C4-2B (cell line): ENCODE measurements at regions not wholly inside any gene's neighbourhood (a gene's known extent, or its start where the extent isn't known, plus 50 kb on each side); places are given as distances from the start of the nearest gene placed in this dataset.

Experiments used
- H3K27ac ChIP-seq: fragments of 450-650 bp; 2 replicates; pipeline ENCODE4 v1.5.1; 2017
- ZFX ChIP-seq: fragments of 450-650 bp; IDR thresholded peaks from 2 replicates; pipeline ENCODE4 v1.6.1; 2017
- TF ChIP-seq, protein P1 (sequence below): fragments of 450-650 bp; conservative IDR thresholded peaks from 2 replicates; pipeline ENCODE4 v1.5.1; 2017; ENCODE audit warnings: mild to moderate bottlenecking

DNA sequence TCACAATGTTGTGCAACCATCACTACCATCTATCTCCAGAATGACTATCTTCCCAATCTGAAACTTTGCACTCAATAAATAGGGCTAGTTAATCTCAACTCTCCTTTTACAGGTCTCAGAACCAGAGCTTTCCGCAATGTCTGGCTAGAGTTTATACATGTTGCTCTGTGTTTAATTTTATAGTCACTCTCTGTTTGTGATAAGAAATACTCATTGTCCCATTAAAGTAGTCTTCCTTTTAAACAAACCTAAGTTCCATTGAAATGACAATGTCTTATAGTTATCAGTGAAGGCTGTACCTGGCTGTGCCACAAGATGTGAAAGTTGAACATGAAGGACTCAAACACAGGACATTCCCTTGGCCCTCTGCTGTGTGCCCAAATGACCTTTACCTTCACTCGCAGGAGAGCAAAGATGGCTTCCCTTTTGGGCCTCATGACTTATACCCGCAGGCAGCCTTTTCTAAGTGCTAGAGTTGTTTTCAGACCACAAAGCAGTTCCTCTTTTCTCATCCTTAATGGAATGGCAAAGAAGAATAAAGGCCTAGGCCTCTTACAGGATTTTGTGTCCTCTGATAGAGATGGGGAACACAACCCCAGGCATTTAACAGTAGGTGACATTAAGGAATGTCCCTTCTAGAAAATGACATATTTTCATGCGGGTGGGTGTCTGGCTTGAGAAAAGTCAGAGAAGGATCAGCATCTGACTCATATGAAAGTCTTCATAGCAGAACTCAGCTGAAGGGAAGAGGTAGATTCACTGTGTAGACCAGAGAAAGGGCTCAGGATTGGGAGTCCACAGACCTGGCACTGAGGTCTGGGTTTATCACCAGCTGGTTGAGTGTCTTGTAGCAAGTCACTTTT, 69.6 kb upstream of the ATP10B start:
- H3K27ac ChIP-seq, result no peak overlapping the region
- no peak for TF ChIP-seq ZFX
- TF ChIP-seq, protein P1, sequence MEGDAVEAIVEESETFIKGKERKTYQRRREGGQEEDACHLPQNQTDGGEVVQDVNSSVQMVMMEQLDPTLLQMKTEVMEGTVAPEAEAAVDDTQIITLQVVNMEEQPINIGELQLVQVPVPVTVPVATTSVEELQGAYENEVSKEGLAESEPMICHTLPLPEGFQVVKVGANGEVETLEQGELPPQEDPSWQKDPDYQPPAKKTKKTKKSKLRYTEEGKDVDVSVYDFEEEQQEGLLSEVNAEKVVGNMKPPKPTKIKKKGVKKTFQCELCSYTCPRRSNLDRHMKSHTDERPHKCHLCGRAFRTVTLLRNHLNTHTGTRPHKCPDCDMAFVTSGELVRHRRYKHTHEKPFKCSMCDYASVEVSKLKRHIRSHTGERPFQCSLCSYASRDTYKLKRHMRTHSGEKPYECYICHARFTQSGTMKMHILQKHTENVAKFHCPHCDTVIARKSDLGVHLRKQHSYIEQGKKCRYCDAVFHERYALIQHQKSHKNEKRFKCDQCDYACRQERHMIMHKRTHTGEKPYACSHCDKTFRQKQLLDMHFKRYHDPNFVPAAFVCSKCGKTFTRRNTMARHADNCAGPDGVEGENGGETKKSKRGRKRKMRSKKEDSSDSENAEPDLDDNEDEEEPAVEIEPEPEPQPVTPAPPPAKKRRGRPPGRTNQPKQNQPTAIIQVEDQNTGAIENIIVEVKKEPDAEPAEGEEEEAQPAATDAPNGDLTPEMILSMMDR, result no peak

DNA sequence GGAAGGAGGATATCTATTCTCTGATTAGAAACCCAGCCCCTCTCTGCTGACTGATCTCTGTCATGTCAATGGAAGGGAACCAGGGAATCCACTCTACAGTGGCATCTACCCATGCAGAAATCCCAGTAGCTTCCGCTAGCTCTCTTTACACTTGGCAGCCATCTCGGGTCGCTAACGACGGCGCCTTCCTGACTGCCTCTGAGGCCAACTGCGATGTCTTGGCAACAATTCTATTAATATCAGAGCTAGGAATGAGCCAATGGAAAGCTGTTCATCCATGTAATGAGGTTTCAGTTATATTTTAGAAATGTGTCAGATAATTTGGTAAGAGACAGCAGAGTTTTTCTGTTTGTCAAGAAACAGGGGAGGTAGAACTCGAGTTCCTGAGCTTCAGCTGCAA, 67.6 kb upstream of the ATP10B start:
- TF ChIP-seq ZFX, result no peak
- H3K27ac ChIP-seq, result no peak overlapping the region

DNA sequence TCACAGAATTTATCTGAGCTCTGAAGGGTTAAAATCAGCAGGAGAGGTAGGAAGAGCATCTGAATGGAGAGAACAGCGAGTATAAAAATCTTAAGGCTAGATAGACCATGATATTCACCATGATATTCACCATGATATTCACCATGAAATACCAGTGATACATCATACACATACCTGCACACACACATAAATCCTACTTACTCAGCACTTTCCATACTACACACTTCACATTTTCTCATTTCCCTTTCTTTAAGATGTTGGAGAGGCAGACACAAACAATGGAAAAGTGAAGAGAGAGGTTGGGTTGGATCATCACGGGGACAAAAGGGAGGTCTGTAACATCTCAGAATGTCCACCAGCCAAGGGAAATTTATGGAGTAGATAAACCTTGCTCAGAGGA, 66.4 kb upstream of the ATP10B start:
- H3K27ac ChIP-seq, result no peak overlapping the region
- TF ChIP-seq, protein P1, result no peak
- TF ChIP-seq ZFX, result no peak

DNA sequence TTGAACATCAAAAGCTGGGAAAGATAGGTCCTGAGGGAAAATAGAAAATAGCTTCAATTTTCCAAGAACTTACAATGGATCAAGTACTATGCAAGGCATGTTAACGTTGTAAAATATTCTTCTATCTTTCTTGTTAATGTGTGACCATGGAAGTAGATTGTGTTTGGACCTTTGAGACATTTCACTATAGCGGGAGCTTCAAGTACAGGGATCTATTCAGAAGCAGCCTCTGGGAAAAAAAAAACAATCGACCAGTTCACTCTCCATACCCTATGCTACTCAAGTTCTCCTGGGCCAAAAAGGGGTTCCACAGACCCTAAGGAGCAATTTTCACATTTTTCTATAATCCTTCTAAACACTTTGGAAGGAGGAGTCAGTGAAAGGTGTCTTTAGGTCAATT, 54.1 kb upstream of the ATP10B start:
- H3K27ac ChIP-seq, result no peak overlapping the region
- TF ChIP-seq, protein P1, result no peak
- TF ChIP-seq ZFX, result no peak

DNA sequence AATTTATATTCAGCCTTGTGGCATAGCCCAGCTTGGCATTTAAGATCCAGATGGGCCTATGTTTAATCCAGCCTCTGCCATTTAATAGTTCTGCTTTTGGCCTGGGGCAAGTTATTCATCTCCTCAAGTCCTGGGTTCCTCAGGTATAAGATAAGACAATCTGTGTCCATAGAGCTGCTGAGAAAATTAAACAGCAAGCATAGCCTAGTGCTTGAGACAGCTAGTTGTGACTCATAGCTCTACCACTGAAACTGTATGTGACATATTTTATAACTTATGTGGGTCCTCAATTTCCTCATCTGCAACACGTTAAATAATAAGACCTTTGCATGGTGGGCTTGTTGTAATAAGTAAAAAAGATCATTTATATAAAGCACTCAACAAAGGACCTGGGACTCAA, 53.3 kb upstream of the ATP10B start:
- TF ChIP-seq, protein P1, result no peak
- TF ChIP-seq ZFX, result no peak
- no peak overlapping the region for H3K27ac ChIP-seq

DNA sequence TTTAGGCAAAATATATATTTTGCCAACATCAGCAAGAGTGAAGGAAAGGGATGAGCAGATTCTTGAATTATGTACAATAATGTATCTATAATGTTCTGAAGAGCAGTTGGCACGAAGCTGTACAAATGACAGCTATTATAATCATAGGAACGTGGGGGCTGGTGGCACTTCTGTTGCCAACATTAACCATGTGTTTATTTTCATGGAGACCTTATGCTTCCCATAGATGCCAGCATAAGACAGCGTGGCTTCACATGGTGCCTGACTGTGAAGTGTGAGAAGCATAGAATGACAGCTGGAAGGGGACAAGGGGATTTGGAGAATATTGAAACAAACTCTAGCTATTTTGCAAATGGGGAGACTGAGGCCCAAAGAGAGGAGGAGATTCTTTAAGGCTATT, 52.6 kb upstream of the ATP10B start:
- H3K27ac ChIP-seq, result no peak overlapping the region
- no peak for TF ChIP-seq ZFX
- TF ChIP-seq, protein P1, result no peak

DNA sequence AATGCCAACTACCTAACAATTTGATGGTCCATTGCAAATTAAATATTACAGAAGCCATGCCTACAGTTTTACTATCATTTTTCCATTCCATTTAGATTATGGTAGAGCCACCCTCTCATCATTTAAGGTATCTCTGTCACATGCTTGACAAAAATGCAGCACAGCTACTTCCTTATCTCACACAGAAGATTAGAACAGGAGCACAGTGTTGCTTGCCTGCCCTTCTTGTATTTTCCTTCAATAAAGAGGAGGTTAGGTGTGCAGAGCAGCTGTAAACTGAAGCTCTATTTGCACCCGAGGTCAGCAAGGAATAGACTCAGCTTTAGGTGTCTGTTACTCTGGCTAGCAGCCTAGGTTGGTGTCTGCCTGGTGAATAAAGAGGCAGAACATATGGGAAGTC, 51.5 kb upstream of the ATP10B start:
- TF ChIP-seq ZFX, result no peak
- TF ChIP-seq, protein P1, result no peak
- no peak overlapping the region for H3K27ac ChIP-seq

DNA sequence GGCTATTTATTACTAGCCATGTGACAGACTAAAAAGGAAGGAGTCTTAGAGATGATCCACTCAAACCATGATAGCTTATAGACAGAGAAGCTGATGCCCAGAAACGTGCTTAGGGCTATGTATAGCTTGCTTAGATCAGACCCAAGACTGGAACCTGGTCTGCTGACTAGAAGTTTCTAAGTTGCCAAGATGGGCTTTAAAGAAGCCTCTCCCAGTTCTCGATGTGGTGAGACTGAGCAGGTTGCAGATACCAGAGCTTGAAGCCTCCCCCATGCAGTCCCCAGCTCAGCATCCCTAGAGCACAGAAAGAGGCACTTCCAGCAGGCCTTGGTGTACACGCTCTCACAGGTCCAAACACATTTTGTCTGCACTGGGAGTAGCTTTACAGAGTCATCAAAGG, 51.1 kb upstream of the ATP10B start:
- no peak overlapping the region for H3K27ac ChIP-seq
- TF ChIP-seq, protein P1, result no peak
- TF ChIP-seq ZFX, result no peak
